ENCODE measurements at regions not wholly inside any gene's neighbourhood (a gene's known extent, or its start where the extent isn't known, plus 50 kb on each side); places are given as distances from the start of the nearest gene placed in this dataset.

DNA sequence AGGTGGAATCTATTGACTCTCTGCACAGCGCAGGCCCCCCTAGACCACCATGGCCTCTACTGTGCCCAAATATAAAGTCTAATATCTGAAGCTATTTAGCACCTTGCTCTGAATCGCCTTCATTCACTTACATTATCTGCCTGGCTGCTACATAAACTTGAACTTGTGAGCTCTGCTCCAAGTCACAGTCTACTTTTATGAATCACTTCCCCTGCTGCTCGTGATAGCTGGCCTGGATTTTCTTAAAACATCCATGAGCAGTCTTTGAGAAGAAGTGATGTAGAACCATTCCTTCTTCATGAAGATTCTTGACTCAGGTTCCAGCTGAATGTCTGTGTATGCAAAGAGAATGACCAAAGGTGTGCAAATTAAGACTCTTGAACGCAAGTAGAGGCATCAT is 359.5 kb downstream of the RND3 start:
- H3K27ac ChIP-seq (ENCODE audit: low read depth in 2 of 2, low read length in 1 of 2): peak overlapping the region in 1 of 2 experiments; percentile 46; a peak in 2 of 4 replicates
- H3K9ac ChIP-seq: no peak overlapping the region
- no peaks in the 10 kb centered on the region for H3K9me3 ChIP-seq
- H3K9me2 ChIP-seq: no peaks in the 10 kb centered on the region
- no peaks in the 10 kb centered on the region for H3K36me3 ChIP-seq (replicated peaks in 1 of 2; ENCODE audit: control insufficient read depth in 1 of 2, insufficient read depth in 2 of 2, low read length in 1 of 2)
- peaks cover 9 to 17% of the 10 kb centered on the region in 2 experiments; a peak in 3 of 4 replicates for H3K4me1 ChIP-seq (ENCODE audit: control insufficient read depth in 1 of 2, insufficient read depth in 2 of 2, low read depth in 1 of 2, low read length in 1 of 2)
- DNase-seq: no peak
- H3K79me2 ChIP-seq (ENCODE audit: insufficient read depth): no peaks in the 10 kb centered on the region
- WGBS (ENCODE audit: low lambda C conversion rate): 66% methylated on average over 4 of the region's 4 CpGs
- H2AFZ ChIP-seq (ENCODE audit: low read depth): peak overlapping the region; percentile 31; the same call in 1 of the 2 replicates
- no peak overlapping the region for H3K4me3 ChIP-seq (ENCODE audit: low read depth in 2 of 2, low read length in 1 of 2)
- peak; percentile 48; the same call in 1 of the 2 replicates for TF ChIP-seq TCF12 (IDR thresholded peaks at IDR 0.05)
- TF ChIP-seq RFX5 (IDR thresholded peaks at IDR 0.05; ENCODE audit: low read length): no peak
- TF ChIP-seq JUND (IDR thresholded peaks at IDR 0.05): 0 out of 2 replicates have a peak, but pooled peaks have one; percentile 28
- TF ChIP-seq, protein P1, sequence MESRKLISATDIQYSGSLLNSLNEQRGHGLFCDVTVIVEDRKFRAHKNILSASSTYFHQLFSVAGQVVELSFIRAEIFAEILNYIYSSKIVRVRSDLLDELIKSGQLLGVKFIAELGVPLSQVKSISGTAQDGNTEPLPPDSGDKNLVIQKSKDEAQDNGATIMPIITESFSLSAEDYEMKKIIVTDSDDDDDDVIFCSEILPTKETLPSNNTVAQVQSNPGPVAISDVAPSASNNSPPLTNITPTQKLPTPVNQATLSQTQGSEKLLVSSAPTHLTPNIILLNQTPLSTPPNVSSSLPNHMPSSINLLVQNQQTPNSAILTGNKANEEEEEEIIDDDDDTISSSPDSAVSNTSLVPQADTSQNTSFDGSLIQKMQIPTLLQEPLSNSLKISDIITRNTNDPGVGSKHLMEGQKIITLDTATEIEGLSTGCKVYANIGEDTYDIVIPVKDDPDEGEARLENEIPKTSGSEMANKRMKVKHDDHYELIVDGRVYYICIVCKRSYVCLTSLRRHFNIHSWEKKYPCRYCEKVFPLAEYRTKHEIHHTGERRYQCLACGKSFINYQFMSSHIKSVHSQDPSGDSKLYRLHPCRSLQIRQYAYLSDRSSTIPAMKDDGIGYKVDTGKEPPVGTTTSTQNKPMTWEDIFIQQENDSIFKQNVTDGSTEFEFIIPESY (IDR thresholded peaks at IDR 0.05; ENCODE audit: borderline replicate concordance, low read depth): no peak
- TF ChIP-seq EZH2phosphoT487 (IDR thresholded peaks at IDR 0.05; ENCODE audit: borderline replicate concordance, low read depth): no peak
- TF ChIP-seq, protein P2, sequence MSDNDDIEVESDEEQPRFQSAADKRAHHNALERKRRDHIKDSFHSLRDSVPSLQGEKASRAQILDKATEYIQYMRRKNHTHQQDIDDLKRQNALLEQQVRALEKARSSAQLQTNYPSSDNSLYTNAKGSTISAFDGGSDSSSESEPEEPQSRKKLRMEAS (IDR thresholded peaks at IDR 0.05; ENCODE audit: low read depth): no peak
- no peak for TF ChIP-seq GABPA (IDR thresholded peaks at IDR 0.05; ENCODE audit: low read depth)
- TF ChIP-seq, protein P3, sequence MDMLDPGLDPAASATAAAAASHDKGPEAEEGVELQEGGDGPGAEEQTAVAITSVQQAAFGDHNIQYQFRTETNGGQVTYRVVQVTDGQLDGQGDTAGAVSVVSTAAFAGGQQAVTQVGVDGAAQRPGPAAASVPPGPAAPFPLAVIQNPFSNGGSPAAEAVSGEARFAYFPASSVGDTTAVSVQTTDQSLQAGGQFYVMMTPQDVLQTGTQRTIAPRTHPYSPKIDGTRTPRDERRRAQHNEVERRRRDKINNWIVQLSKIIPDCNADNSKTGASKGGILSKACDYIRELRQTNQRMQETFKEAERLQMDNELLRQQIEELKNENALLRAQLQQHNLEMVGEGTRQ (IDR thresholded peaks at IDR 0.05; ENCODE audit: borderline replicate concordance, low read depth, low read length): no peak
- TF ChIP-seq TAF1 (IDR thresholded peaks at IDR 0.05; ENCODE audit: borderline replicate concordance, low read depth, low read length): no peak
- peak; percentile 47; the same call in 1 of the 2 replicates for TF ChIP-seq FOSL2 (IDR thresholded peaks at IDR 0.05; ENCODE audit: borderline replicate concordance, low read depth)
- TF ChIP-seq, protein P4, sequence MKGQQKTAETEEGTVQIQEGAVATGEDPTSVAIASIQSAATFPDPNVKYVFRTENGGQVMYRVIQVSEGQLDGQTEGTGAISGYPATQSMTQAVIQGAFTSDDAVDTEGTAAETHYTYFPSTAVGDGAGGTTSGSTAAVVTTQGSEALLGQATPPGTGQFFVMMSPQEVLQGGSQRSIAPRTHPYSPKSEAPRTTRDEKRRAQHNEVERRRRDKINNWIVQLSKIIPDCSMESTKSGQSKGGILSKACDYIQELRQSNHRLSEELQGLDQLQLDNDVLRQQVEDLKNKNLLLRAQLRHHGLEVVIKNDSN (IDR thresholded peaks at IDR 0.05; ENCODE audit: borderline replicate concordance, low read depth): no peak
- TF ChIP-seq, protein P5, sequence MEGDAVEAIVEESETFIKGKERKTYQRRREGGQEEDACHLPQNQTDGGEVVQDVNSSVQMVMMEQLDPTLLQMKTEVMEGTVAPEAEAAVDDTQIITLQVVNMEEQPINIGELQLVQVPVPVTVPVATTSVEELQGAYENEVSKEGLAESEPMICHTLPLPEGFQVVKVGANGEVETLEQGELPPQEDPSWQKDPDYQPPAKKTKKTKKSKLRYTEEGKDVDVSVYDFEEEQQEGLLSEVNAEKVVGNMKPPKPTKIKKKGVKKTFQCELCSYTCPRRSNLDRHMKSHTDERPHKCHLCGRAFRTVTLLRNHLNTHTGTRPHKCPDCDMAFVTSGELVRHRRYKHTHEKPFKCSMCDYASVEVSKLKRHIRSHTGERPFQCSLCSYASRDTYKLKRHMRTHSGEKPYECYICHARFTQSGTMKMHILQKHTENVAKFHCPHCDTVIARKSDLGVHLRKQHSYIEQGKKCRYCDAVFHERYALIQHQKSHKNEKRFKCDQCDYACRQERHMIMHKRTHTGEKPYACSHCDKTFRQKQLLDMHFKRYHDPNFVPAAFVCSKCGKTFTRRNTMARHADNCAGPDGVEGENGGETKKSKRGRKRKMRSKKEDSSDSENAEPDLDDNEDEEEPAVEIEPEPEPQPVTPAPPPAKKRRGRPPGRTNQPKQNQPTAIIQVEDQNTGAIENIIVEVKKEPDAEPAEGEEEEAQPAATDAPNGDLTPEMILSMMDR (IDR thresholded peaks at IDR 0.05): no peak
- TF ChIP-seq, protein P6, sequence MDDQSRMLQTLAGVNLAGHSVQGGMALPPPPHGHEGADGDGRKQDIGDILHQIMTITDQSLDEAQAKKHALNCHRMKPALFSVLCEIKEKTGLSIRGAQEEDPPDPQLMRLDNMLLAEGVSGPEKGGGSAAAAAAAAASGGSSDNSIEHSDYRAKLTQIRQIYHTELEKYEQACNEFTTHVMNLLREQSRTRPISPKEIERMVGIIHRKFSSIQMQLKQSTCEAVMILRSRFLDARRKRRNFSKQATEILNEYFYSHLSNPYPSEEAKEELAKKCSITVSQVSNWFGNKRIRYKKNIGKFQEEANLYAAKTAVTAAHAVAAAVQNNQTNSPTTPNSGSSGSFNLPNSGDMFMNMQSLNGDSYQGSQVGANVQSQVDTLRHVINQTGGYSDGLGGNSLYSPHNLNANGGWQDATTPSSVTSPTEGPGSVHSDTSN (IDR thresholded peaks at IDR 0.05): 0 out of 2 replicates have a peak, but pooled peaks have one; percentile 12
- TF ChIP-seq, protein P7, sequence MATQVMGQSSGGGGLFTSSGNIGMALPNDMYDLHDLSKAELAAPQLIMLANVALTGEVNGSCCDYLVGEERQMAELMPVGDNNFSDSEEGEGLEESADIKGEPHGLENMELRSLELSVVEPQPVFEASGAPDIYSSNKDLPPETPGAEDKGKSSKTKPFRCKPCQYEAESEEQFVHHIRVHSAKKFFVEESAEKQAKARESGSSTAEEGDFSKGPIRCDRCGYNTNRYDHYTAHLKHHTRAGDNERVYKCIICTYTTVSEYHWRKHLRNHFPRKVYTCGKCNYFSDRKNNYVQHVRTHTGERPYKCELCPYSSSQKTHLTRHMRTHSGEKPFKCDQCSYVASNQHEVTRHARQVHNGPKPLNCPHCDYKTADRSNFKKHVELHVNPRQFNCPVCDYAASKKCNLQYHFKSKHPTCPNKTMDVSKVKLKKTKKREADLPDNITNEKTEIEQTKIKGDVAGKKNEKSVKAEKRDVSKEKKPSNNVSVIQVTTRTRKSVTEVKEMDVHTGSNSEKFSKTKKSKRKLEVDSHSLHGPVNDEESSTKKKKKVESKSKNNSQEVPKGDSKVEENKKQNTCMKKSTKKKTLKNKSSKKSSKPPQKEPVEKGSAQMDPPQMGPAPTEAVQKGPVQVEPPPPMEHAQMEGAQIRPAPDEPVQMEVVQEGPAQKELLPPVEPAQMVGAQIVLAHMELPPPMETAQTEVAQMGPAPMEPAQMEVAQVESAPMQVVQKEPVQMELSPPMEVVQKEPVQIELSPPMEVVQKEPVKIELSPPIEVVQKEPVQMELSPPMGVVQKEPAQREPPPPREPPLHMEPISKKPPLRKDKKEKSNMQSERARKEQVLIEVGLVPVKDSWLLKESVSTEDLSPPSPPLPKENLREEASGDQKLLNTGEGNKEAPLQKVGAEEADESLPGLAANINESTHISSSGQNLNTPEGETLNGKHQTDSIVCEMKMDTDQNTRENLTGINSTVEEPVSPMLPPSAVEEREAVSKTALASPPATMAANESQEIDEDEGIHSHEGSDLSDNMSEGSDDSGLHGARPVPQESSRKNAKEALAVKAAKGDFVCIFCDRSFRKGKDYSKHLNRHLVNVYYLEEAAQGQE (IDR thresholded peaks at IDR 0.05; ENCODE audit: low read depth, low read length): no peak
- no peak for TF ChIP-seq GATA2 (CRISPR knock-in tag; IDR thresholded peaks at IDR 0.05)
- TF ChIP-seq POLR2AphosphoS5 (IDR thresholded peaks at IDR 0.05; ENCODE audit: low read depth, low read length): no peak
- no peaks in the 10 kb centered on the region for H3K27me3 ChIP-seq (ENCODE audit: insufficient read depth)
- peak overlapping the region; percentile 29; the same call in 1 of the 2 replicates for H3K4me2 ChIP-seq
- peaks cover 13% of the 10 kb centered on the region for H3F3A ChIP-seq (replicated peaks; ENCODE audit: insufficient read depth)
- ChIA-PET CTCF (interaction anchor here (0.7 to 1.3 kb wide), 2 partner anchors 15 to 762 kb away, joined by 3 to 4 read pairs; no protein-coding TSS in a partner anchor), POLR2A (no interaction called here)
- H4K20me1 ChIP-seq (ENCODE audit: insufficient read depth): no peaks in the 10 kb centered on the region
